Panc1 (cell line): ENCODE measurements at regions not wholly inside any gene's neighbourhood (a gene's known extent, or its start where the extent isn't known, plus 50 kb on each side); places are given as distances from the start of the nearest gene placed in this dataset.

Experiments used
- ATAC-seq: fragments of 200-7000 bp; cut with Tn5 transposase; 2 replicates; pipeline ENCODE4 v1.9.1; 2020; ENCODE audit warnings: mild to moderate bottlenecking, moderate library complexity
- BruUV-seq: library from RNA; stranded (reverse); fragments of 400-500 nt; replicated peaks from 2 replicates; lab custom pipeline; 2021; lab: Mats Ljungman, UMichigan
- CTCF ChIA-PET: fragments of 300-600 bp; sonication (Branson Sonifier 250); formaldehyde crosslinking; loops from one replicate; lab custom pipeline; 2022; ENCODE audit warnings: antibody characterized with exemption; lab: Charles Lee
- POLR2A ChIA-PET: fragments of 300-600 bp; sonication (Branson Sonifier 250); formaldehyde crosslinking; loops from one replicate; lab custom pipeline; 2022; ENCODE audit warnings: antibody characterized with exemption; lab: Charles Lee
- DNase-seq: peaks from one replicate; pipeline ENCODE4 v3.0.0-alpha.2; 2010; ENCODE audit warnings: low read depth, low spot score
- H3K27ac ChIP-seq: 2 replicates; pipeline ENCODE4 v1.5.1; 2011; ENCODE audit warnings: mild to moderate bottlenecking, low read length, inconsistent platforms
- H3K27me3 ChIP-seq: fragments of 200-500 bp; sonication (Bioruptor generic); 2 replicates; pipeline ENCODE4 v1.6.0; 2014; ENCODE audit warnings: low read length, inconsistent platforms; ENCODE audit not compliant: control insufficient read depth, insufficient read depth
- H3K36me3 ChIP-seq: fragments of 200-500 bp; sonication (Bioruptor generic); 2 replicates; pipeline ENCODE4 v1.5.1; 2014; ENCODE audit warnings: inconsistent platforms, mild to moderate bottlenecking, low read length, moderate library complexity; ENCODE audit not compliant: control insufficient read depth, insufficient read depth
- H3K4me1 ChIP-seq: 2 replicates; pipeline ENCODE4 v1.5.1; 2011; ENCODE audit warnings: inconsistent platforms, mild to moderate bottlenecking, low read length, moderate library complexity; ENCODE audit not compliant: control insufficient read depth, insufficient read depth
- H3K4me3 ChIP-seq, 2 experiments: 2 replicates each; pipeline ENCODE4 v1.5.1; 2011 to 2012; ENCODE audit warnings: low read depth in 2 of 2, low read length in 2 of 2, mild to moderate bottlenecking in 2 of 2, inconsistent platforms in 1 of 2, moderate library complexity in 1 of 2
- H3K9me3 ChIP-seq: fragments of 200-500 bp; sonication (Bioruptor generic); 2 replicates; pipeline ENCODE4 v1.5.1; 2014; ENCODE audit warnings: low read depth, mild to moderate bottlenecking, inconsistent platforms, low read length, moderate library complexity; ENCODE audit not compliant: control insufficient read depth, insufficient read depth
- CTCF ChIP-seq: fragments of 450-650 bp; IDR thresholded peaks from 2 replicates; pipeline ENCODE4 v1.5.1; 2017; ENCODE audit warnings: mild to moderate bottlenecking
- POLR2AphosphoS5 ChIP-seq: IDR thresholded peaks from 2 replicates; pipeline ENCODE4 v1.6.1; 2012; ENCODE audit warnings: mild to moderate bottlenecking, low read depth, low read length, moderate library complexity
- REST ChIP-seq, 2 experiments: IDR thresholded peaks; 2 replicates each; pipeline ENCODE4 v1.6.1; 2011 to 2012; ENCODE audit warnings: low read depth in 2 of 2, control low read depth in 1 of 2, low read length in 1 of 2, mild to moderate bottlenecking in 1 of 2, moderate library complexity in 1 of 2; ENCODE audit not compliant: insufficient read depth in 1 of 2
- SIN3A ChIP-seq: IDR thresholded peaks from 2 replicates; pipeline ENCODE4 v1.6.1; 2012; ENCODE audit warnings: low read depth, mild to moderate bottlenecking, low read length, moderate library complexity, borderline replicate concordance; ENCODE audit not compliant: insufficient read depth
- TCF7L2 ChIP-seq: IDR thresholded peaks from 2 replicates; pipeline ENCODE4 v1.6.1; 2011; ENCODE audit warnings: mild to moderate bottlenecking, low read depth, low read length, inconsistent platforms
- in situ Hi-C: cut with HindIII; loops from 2 replicates; pipeline ENCODE4 v1.10.0; 2016; ENCODE audit warnings: low sequenced_read_pairs, low pct_unique_long_range_greater_than_20kb
- intact Hi-C: fragments of 100-400 bp; cut with micrococcal nuclease; formaldehyde crosslinking; loops from one replicate; pipeline ENCODE4 v1.10.0; 2022; ENCODE audit not compliant: unreplicated experiment

- TF ChIP-seq SIN3A (no peak), POLR2AphosphoS5 (no peak), CTCF (no peak), TCF7L2 (no peak), REST (IDR thresholded peaks at IDR 0.05; ENCODE audit: insufficient read depth in 1 of 2, low read depth in 2 of 2, low read length in 1 of 2) (no peak)
- H3K36me3 ChIP-seq: no peaks in the 10 kb centered on the region
- intact Hi-C loops: no loop called here
- in situ Hi-C loops: no loop called here
- POLR2A ChIA-PET: no interaction called here
- no peak overlapping the region for H3K4me3 ChIP-seq
- CTCF ChIA-PET: no interaction called here
- H3K4me1 ChIP-seq: no peaks in the 10 kb centered on the region; the same call in 1 of the 2 replicates
- ATAC-seq (no peak), DNase-seq (no peak)
- no peaks in the 10 kb centered on the region for H3K27me3 ChIP-seq
- BruUV-seq: no TSS peak
- no peaks in the 10 kb centered on the region for H3K9me3 ChIP-seq
- H3K27ac ChIP-seq: no peak overlapping the region
Observed at GRCh38 chr20:40108321-40108720, 580.7 kb downstream of the MAFB start.

GRCh38 chr20:40104959-40105358 is 584.1 kb downstream of the MAFB start:
- ATAC-seq: no peak
- TF ChIP-seq TCF7L2: no peak
- no peak for DNase-seq
- no peaks in the 10 kb centered on the region for H3K9me3 ChIP-seq
- intact Hi-C loops: no loop called here
- ChIA-PET CTCF (no interaction called here), POLR2A (no interaction called here)
- BruUV-seq: no TSS peak
- in situ Hi-C loops: no loop called here
- no peaks in the 10 kb centered on the region for H3K36me3 ChIP-seq
- H3K27me3 ChIP-seq: no peaks in the 10 kb centered on the region
- H3K4me3 ChIP-seq: no peak overlapping the region
- H3K27ac ChIP-seq: no peak overlapping the region
- H3K4me1 ChIP-seq: no peaks in the 10 kb centered on the region

- Histone ChIP-seq H3K27ac (no peak overlapping the region), H3K36me3 (no peaks in the 10 kb centered on the region), H3K4me1 (no peaks in the 10 kb centered on the region), H3K4me3 (no peak overlapping the region), H3K9me3 (no peaks in the 10 kb centered on the region), H3K27me3 (no peaks in the 10 kb centered on the region)
- no peak for DNase-seq
- ChIA-PET CTCF (no interaction called here), POLR2A (no interaction called here)
- ATAC-seq: no peak
- no TSS peak for BruUV-seq
- in situ Hi-C loops: no loop called here
- no peak for TF ChIP-seq REST (IDR thresholded peaks at IDR 0.05; ENCODE audit: insufficient read depth in 1 of 2, low read depth in 2 of 2, low read length in 1 of 2)
- TF ChIP-seq POLR2AphosphoS5: no peak
- no peak for TF ChIP-seq SIN3A
- TF ChIP-seq CTCF: no peak
- TF ChIP-seq TCF7L2: no peak
- intact Hi-C loops: no loop called here
Observed at GRCh38 chr20:40103420-40103819, 585.6 kb downstream of the MAFB start.
